ENCODE measurements at regions not wholly inside any gene's neighbourhood (a gene's known extent, or its start where the extent isn't known, plus 50 kb on each side); places are given as distances from the start of the nearest gene placed in this dataset.

DNA sequence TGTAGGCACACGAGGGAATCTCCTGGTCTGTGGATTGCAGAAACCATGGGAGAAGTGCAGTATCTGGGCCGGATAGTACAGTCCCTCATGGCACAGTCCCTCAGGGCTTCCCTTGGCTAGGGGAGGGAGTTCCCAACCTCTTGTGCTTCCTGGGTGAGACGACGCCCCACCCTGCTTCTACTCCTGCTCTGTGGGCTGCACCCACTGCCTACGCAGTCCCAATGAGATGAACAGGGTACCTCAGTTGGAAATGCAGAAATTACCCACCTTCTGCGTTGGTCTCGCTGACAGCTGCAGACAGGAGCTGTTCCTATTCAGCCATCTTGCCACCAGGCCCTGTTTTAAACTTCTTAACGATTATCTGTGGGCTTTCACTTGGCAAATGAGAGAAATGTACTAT is 157.2 kb upstream of the CARD18 start:
- H2BK120ac ChIP-seq (ENCODE audit: low read depth, low read length): no peak overlapping the region
- WGBS (ENCODE audit: extremely low coverage, insufficient coverage, low lambda C conversion rate): no CpG with 5 or more reads among the region's 8 CpGs

GRCh38 chr11:105296386-105296785 is 156.8 kb upstream of the CARD18 start:
- H3K79me2 ChIP-seq (ENCODE audit: control insufficient read depth, insufficient read depth, low read length): no peaks in the 10 kb centered on the region

More for the DNA sequence above, 157.2 kb upstream of the CARD18 start:
- Histone ChIP-seq H3K18ac (ENCODE audit: low read length) (no peak overlapping the region), H3K4ac (ENCODE audit: low read depth, low read length) (no peak overlapping the region), H4K5ac (ENCODE audit: low read length) (no peak overlapping the region), H3K9ac (ENCODE audit: low read length) (no peak overlapping the region), H2BK15ac (replicated peaks; ENCODE audit: low read depth) (no peak overlapping the region), H2AK5ac (ENCODE audit: low read length) (no peak overlapping the region), H3K36me3 (ENCODE audit: control insufficient read depth, insufficient read depth, low read length) (no peaks in the 10 kb centered on the region), H3K23ac (ENCODE audit: low read length) (no peak overlapping the region), H2BK5ac (ENCODE audit: low read length) (no peak overlapping the region), H3K56ac (ENCODE audit: low read length) (no peak overlapping the region), H3K4me1 (ENCODE audit: control insufficient read depth, low read depth, low read length) (no peaks in the 10 kb centered on the region), H3K27ac (ENCODE audit: low read depth, low read length) (no peak overlapping the region), H4K8ac (ENCODE audit: low read depth, low read length) (no peak overlapping the region), H3K79me1 (ENCODE audit: low read length) (no peaks in the 10 kb centered on the region), H3K79me2 (ENCODE audit: control insufficient read depth, insufficient read depth, low read length) (no peaks in the 10 kb centered on the region), H3K4me3 (ENCODE audit: low read length) (no peak overlapping the region), H3K27me3 (ENCODE audit: insufficient read depth, low read length, poor library complexity) (no peaks in the 10 kb centered on the region), H3K4me2 (ENCODE audit: low read length) (no peak overlapping the region)
- DNase-seq: no peak

GRCh38 chr11:105282658-105283057 is 143.1 kb upstream of the CARD18 start:
- no peaks in the 10 kb centered on the region for H3K36me3 ChIP-seq (ENCODE audit: control insufficient read depth, insufficient read depth, low read length)
- no peak overlapping the region for H3K27ac ChIP-seq (ENCODE audit: low read depth, low read length)
- no peak overlapping the region for H3K23ac ChIP-seq (ENCODE audit: low read length)
- no peaks in the 10 kb centered on the region for H3K27me3 ChIP-seq (ENCODE audit: insufficient read depth, low read length, poor library complexity)
- no peak overlapping the region for H3K18ac ChIP-seq (ENCODE audit: low read length)
- DNase-seq: peak; percentile 53
- H3K79me1 ChIP-seq (ENCODE audit: low read length): no peaks in the 10 kb centered on the region
- no peak overlapping the region for H4K5ac ChIP-seq (ENCODE audit: low read length)
- H3K9ac ChIP-seq (ENCODE audit: low read length): no peak overlapping the region
- no peak overlapping the region for H3K4me3 ChIP-seq (ENCODE audit: low read length)
- no peak overlapping the region for H4K8ac ChIP-seq (ENCODE audit: low read depth, low read length)
- no peaks in the 10 kb centered on the region for H3K79me2 ChIP-seq (ENCODE audit: control insufficient read depth, insufficient read depth, low read length)
- no peak overlapping the region for H2BK120ac ChIP-seq (ENCODE audit: low read depth, low read length)
- no peak overlapping the region for H2BK5ac ChIP-seq (ENCODE audit: low read length)
- no peak overlapping the region for H3K4ac ChIP-seq (ENCODE audit: low read depth, low read length)
- no peaks in the 10 kb centered on the region for H3K4me1 ChIP-seq (ENCODE audit: control insufficient read depth, low read depth, low read length)
- no peak overlapping the region for H2AK5ac ChIP-seq (ENCODE audit: low read length)
- H3K56ac ChIP-seq (ENCODE audit: low read length): no peak overlapping the region
- H3K4me2 ChIP-seq (ENCODE audit: low read length): no peak overlapping the region
- 100% methylated on average over 1 of the region's 2 CpGs for WGBS (ENCODE audit: extremely low coverage, insufficient coverage, low lambda C conversion rate)
- no peak overlapping the region for H2BK15ac ChIP-seq (replicated peaks; ENCODE audit: low read depth)

More at GRCh38 chr11:105296386-105296785, 156.8 kb upstream of the CARD18 start:
- H3K4me2 ChIP-seq (ENCODE audit: low read length): no peak overlapping the region
- no peak overlapping the region for H4K5ac ChIP-seq (ENCODE audit: low read length)
- WGBS (ENCODE audit: extremely low coverage, insufficient coverage, low lambda C conversion rate): no CpG with 5 or more reads among the region's 8 CpGs
- H3K9ac ChIP-seq (ENCODE audit: low read length): no peak overlapping the region
- no peak overlapping the region for H2BK5ac ChIP-seq (ENCODE audit: low read length)
- H2AK5ac ChIP-seq (ENCODE audit: low read length): no peak overlapping the region
- no peaks in the 10 kb centered on the region for H3K36me3 ChIP-seq (ENCODE audit: control insufficient read depth, insufficient read depth, low read length)
- H3K27me3 ChIP-seq (ENCODE audit: insufficient read depth, low read length, poor library complexity): no peaks in the 10 kb centered on the region
- H3K4me1 ChIP-seq (ENCODE audit: control insufficient read depth, low read depth, low read length): no peaks in the 10 kb centered on the region
- no peak overlapping the region for H3K18ac ChIP-seq (ENCODE audit: low read length)
- no peak overlapping the region for H4K8ac ChIP-seq (ENCODE audit: low read depth, low read length)
- H3K56ac ChIP-seq (ENCODE audit: low read length): no peak overlapping the region
- no peak for DNase-seq
- H3K79me1 ChIP-seq (ENCODE audit: low read length): no peaks in the 10 kb centered on the region
- no peak overlapping the region for H2BK15ac ChIP-seq (replicated peaks; ENCODE audit: low read depth)
- H3K4me3 ChIP-seq (ENCODE audit: low read length): no peak overlapping the region
- H2BK120ac ChIP-seq (ENCODE audit: low read depth, low read length): no peak overlapping the region
- H3K27ac ChIP-seq (ENCODE audit: low read depth, low read length): no peak overlapping the region
- H3K23ac ChIP-seq (ENCODE audit: low read length): no peak overlapping the region
- no peak overlapping the region for H3K4ac ChIP-seq (ENCODE audit: low read depth, low read length)

GRCh38 chr11:105274631-105275030 is 135.1 kb upstream of the CARD18 start:
- Histone ChIP-seq H3K18ac (ENCODE audit: low read length) (no peak overlapping the region), H3K79me2 (ENCODE audit: control insufficient read depth, insufficient read depth, low read length) (no peaks in the 10 kb centered on the region)

DNA sequence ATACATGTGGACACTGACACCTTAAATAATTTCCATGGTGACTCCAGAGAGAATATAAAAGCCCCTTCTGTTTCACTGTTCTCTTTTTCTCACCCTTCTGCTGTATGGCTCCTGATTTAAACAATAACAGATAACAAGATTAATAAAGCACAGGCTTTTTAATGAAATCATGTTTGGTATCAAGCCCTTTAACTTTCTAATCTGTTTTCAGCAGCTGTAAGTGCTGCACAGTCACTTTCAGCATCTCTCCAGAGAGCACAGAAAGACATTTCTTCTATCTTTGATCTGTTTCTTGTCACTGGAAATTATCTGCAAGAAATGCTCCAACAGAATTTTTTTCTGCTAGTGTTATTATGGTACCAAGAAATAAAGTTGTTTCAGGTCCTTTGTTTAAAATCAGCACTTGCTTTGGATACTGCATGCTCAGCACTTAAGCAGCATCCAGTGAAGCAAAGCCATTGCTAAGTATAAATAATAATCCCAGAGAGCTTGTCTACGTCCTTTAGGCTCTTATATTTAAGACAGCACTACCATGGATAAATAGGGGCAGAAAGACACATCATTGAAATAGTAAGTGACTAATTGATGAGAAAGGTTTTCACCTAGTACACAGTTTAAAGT is 134.2 kb upstream of the CARD18 start:
- Histone ChIP-seq H3K4me2 (ENCODE audit: low read length) (no peak overlapping the region), H3K79me1 (ENCODE audit: low read length) (no peaks in the 10 kb centered on the region), H3K27ac (ENCODE audit: low read depth, low read length) (no peak overlapping the region), H2BK15ac (replicated peaks; ENCODE audit: low read depth) (no peak overlapping the region), H3K4me3 (ENCODE audit: low read length) (no peak overlapping the region), H3K9ac (ENCODE audit: low read length) (no peak overlapping the region), H3K4me1 (ENCODE audit: control insufficient read depth, low read depth, low read length) (no peaks in the 10 kb centered on the region), H2BK5ac (ENCODE audit: low read length) (no peak overlapping the region), H3K36me3 (ENCODE audit: control insufficient read depth, insufficient read depth, low read length) (no peaks in the 10 kb centered on the region), H2BK120ac (ENCODE audit: low read depth, low read length) (no peak overlapping the region), H2AK5ac (ENCODE audit: low read length) (no peak overlapping the region), H4K8ac (ENCODE audit: low read depth, low read length) (no peak overlapping the region), H4K5ac (ENCODE audit: low read length) (no peak overlapping the region), H3K79me2 (ENCODE audit: control insufficient read depth, insufficient read depth, low read length) (no peaks in the 10 kb centered on the region), H3K56ac (ENCODE audit: low read length) (no peak overlapping the region), H3K18ac (ENCODE audit: low read length) (no peak overlapping the region), H3K27me3 (ENCODE audit: insufficient read depth, low read length, poor library complexity) (no peaks in the 10 kb centered on the region), H3K23ac (ENCODE audit: low read length) (no peak overlapping the region), H3K4ac (ENCODE audit: low read depth, low read length) (no peak overlapping the region)
- DNase-seq: no peak
- no CpG with 5 or more reads among the region's 1 CpG for WGBS (ENCODE audit: extremely low coverage, insufficient coverage, low lambda C conversion rate)

More at GRCh38 chr11:105274631-105275030, 135.1 kb upstream of the CARD18 start:
- H3K79me1 ChIP-seq (ENCODE audit: low read length): no peaks in the 10 kb centered on the region
- H3K27ac ChIP-seq (ENCODE audit: low read depth, low read length): no peak overlapping the region
- H3K23ac ChIP-seq (ENCODE audit: low read length): no peak overlapping the region
- H2AK5ac ChIP-seq (ENCODE audit: low read length): no peak overlapping the region
- no peak overlapping the region for H3K4me2 ChIP-seq (ENCODE audit: low read length)
- H2BK15ac ChIP-seq (replicated peaks; ENCODE audit: low read depth): no peak overlapping the region
- no peak overlapping the region for H3K4me3 ChIP-seq (ENCODE audit: low read length)
- H4K8ac ChIP-seq (ENCODE audit: low read depth, low read length): no peak overlapping the region
- no peak overlapping the region for H3K56ac ChIP-seq (ENCODE audit: low read length)
- H2BK120ac ChIP-seq (ENCODE audit: low read depth, low read length): no peak overlapping the region
- no peaks in the 10 kb centered on the region for H3K36me3 ChIP-seq (ENCODE audit: control insufficient read depth, insufficient read depth, low read length)
- no peak overlapping the region for H2BK5ac ChIP-seq (ENCODE audit: low read length)
- H3K4me1 ChIP-seq (ENCODE audit: control insufficient read depth, low read depth, low read length): no peaks in the 10 kb centered on the region
- H3K4ac ChIP-seq (ENCODE audit: low read depth, low read length): no peak overlapping the region
- H3K9ac ChIP-seq (ENCODE audit: low read length): no peak overlapping the region
- H3K27me3 ChIP-seq (ENCODE audit: insufficient read depth, low read length, poor library complexity): no peaks in the 10 kb centered on the region
- no peak overlapping the region for H4K5ac ChIP-seq (ENCODE audit: low read length)
- no peak for DNase-seq

DNA sequence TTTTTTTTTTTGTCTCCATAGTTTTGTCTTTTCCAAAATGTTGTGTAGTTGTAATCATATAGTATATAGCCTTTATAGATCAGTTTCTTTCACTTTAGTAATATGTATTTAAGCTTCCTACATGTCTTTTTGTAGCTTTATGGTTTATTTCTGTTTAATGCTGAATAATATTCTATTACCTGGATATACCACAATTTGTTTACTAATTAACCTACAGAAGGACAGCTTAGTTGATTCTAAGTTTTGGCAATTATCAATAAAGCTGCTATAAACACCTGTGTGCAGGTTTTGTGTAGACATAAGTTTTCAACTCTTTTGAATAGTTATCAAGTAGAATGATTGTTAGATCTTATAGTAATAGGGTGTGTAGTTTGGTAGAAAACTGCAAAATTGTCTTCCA is 130.3 kb upstream of the CARD18 start:
- no peak overlapping the region for H3K56ac ChIP-seq (ENCODE audit: low read length)
- H3K18ac ChIP-seq (ENCODE audit: low read length): no peak overlapping the region
- no peak overlapping the region for H3K23ac ChIP-seq (ENCODE audit: low read length)
- H2BK5ac ChIP-seq (ENCODE audit: low read length): no peak overlapping the region
- no peak overlapping the region for H3K4me3 ChIP-seq (ENCODE audit: low read length)
- H3K27ac ChIP-seq (ENCODE audit: low read depth, low read length): no peak overlapping the region
- H2BK15ac ChIP-seq (replicated peaks; ENCODE audit: low read depth): no peak overlapping the region
- H3K27me3 ChIP-seq (ENCODE audit: insufficient read depth, low read length, poor library complexity): no peaks in the 10 kb centered on the region
- no peak overlapping the region for H4K5ac ChIP-seq (ENCODE audit: low read length)
- no peaks in the 10 kb centered on the region for H3K4me1 ChIP-seq (ENCODE audit: control insufficient read depth, low read depth, low read length)
- no peaks in the 10 kb centered on the region for H3K36me3 ChIP-seq (ENCODE audit: control insufficient read depth, insufficient read depth, low read length)
- H2BK120ac ChIP-seq (ENCODE audit: low read depth, low read length): no peak overlapping the region
- H3K79me2 ChIP-seq (ENCODE audit: control insufficient read depth, insufficient read depth, low read length): no peaks in the 10 kb centered on the region
- no peak overlapping the region for H4K8ac ChIP-seq (ENCODE audit: low read depth, low read length)
- no peaks in the 10 kb centered on the region for H3K79me1 ChIP-seq (ENCODE audit: low read length)
- no peak for DNase-seq
- no peak overlapping the region for H2AK5ac ChIP-seq (ENCODE audit: low read length)
- no peak overlapping the region for H3K4me2 ChIP-seq (ENCODE audit: low read length)
- no peak overlapping the region for H3K4ac ChIP-seq (ENCODE audit: low read depth, low read length)
- no peak overlapping the region for H3K9ac ChIP-seq (ENCODE audit: low read length)
